ENCODE measurements at regions not wholly inside any gene's neighbourhood (a gene's known extent, or its start where the extent isn't known, plus 50 kb on each side); places are given as distances from the start of the nearest gene placed in this dataset.

DNA sequence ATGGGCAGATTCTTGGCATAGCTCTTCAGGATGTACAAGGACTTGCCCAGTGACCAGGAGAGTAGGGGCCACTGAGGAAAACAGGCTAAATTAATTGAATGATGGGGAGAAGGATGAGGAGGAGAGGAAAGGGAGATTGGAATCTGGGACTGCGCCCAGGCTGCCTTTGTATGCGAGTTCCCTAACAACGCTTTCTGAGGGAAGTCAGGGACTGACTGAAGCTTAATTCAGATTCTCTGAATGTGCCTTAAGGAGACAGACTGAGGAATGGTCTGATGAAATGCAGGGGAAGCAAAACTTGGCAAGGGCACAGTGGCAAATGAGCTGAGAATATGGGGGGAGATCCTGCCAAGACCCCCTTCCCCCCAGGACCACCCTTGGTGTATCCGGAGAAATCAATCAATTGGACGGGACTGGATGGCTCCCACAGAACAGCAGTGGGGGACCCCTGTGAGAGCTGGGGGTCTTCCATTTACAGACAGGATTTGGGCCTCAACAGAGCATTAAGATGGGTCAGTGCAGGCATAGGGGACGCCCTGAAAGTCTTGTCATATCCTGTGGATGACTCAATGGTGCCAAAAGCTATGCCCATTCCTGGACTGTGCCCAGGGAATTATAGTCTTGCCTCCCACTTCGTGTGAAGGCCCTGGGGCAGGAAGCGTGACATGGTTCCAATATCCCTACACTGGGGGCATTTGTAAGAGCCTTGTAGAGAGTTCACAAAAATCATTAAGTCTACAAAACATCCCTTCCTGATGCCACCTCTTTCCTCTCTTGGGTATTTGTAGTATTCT lies 215.5 kb upstream of the TNC start:
- TF ChIP-seq POLR2A (IDR thresholded peaks at IDR 0.05) (no peak), EP300 (IDR thresholded peaks at IDR 0.05) (no peak), POLR2AphosphoS5 (IDR thresholded peaks at IDR 0.05) (no peak)
- TF ChIP-seq, protein P1, sequence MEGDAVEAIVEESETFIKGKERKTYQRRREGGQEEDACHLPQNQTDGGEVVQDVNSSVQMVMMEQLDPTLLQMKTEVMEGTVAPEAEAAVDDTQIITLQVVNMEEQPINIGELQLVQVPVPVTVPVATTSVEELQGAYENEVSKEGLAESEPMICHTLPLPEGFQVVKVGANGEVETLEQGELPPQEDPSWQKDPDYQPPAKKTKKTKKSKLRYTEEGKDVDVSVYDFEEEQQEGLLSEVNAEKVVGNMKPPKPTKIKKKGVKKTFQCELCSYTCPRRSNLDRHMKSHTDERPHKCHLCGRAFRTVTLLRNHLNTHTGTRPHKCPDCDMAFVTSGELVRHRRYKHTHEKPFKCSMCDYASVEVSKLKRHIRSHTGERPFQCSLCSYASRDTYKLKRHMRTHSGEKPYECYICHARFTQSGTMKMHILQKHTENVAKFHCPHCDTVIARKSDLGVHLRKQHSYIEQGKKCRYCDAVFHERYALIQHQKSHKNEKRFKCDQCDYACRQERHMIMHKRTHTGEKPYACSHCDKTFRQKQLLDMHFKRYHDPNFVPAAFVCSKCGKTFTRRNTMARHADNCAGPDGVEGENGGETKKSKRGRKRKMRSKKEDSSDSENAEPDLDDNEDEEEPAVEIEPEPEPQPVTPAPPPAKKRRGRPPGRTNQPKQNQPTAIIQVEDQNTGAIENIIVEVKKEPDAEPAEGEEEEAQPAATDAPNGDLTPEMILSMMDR (IDR thresholded peaks at IDR 0.05) = no peak

All from upper lobe of left lung (tissue), 4 donors.